ENCODE measurements at regions not wholly inside any gene's neighbourhood (a gene's known extent, or its start where the extent isn't known, plus 50 kb on each side); places are given as distances from the start of the nearest gene placed in this dataset.

GRCh38 chr2:107462181-107462580 is 364.5 kb upstream of the RGPD4 start:
- TF ChIP-seq CTCF (IDR thresholded peaks at IDR 0.05; ENCODE audit: low read depth, low read length): no peak
- no peak for TF ChIP-seq EZH2phosphoT487 (IDR thresholded peaks at IDR 0.05; ENCODE audit: low read depth)
